ENCODE measurements at regions not wholly inside any gene's neighbourhood (a gene's known extent, or its start where the extent isn't known, plus 50 kb on each side); places are given as distances from the start of the nearest gene placed in this dataset.

- TF ChIP-seq CTCF (IDR thresholded peaks at IDR 0.05) (no peak), POLR2AphosphoS5 (IDR thresholded peaks at IDR 0.05) (no peak)
Measured at GRCh38 chr2:16273111-16273510, 332.8 kb downstream of the MYCN start.
